CD4-positive, alpha-beta T cell treated with Interleukin-21 for 1 hour (primary cell): ENCODE measurements at regions not wholly inside any gene's neighbourhood (a gene's known extent, or its start where the extent isn't known, plus 50 kb on each side); places are given as distances from the start of the nearest gene placed in this dataset.
"Not testable (repeated sequence)": the region's sequence is repeated elsewhere in the genome, so short reads cannot be mapped to it uniquely, and the experiment has no call there.

ENCODE experiments used
- DNase-seq: peaks from one replicate; pipeline ENCODE4 v3.0.0-alpha.2; 2020

DNA sequence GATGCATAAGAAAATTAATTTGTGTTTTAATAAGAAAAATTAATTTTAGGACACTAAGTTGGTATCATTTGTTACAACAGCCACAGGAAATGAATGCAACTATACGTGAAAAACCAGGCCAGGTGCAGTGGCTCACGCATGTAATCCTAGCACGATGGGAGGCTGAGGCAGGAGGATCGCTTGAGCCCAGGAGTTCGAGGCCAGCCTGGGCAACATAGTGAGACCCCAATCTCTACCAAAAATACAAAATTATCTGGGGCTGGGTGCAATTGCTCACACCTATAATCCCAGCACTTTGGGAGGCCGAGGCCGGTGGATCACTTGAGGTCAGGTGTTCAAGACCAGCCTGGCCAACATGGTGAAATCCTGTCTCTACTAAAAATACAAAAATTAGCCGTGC is 132.2 kb upstream of the CIBAR2 start:
- not testable (repeated sequence) for DNase-seq

DNA sequence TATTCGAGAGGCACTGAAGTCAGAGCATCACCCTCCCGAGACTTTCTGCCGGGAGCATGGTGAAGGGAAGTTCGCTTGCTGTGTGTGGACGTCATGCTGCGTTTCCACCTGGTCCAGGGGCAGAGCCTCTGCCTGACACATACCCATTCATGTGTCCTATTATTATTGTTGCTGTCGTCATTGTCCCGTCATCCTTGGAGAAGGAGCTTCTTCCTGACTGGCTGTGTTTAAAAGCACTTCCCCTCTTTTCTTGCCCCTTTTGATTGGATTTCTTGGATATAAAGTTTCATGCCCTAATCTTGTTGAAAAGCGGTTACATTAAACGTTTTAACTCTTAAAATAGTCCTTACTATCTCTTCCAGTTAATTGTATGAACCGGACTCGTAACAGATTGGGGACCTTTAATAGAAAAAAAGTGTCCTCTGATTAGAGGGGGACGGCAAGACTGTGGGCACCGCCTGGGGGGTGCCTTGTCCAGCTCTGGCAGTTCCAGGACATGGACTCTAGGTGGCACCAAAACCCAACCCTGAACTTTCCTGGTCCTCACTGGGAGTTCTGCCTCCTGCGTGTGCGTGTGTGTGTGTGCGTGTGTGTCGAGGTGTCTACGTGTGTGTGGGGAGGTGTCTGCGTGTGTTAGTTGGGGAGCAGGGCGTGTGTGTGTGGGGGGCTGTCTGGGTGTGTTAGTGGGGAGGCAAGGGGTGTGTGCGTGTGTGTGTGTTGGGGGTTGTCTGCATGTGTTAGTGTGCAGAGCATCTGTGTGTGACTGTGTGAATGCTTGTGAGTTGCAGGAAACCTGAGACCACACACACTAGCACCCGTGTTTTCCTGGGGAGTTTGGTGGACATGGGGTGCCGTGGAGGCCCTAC is 133.3 kb upstream of the CIBAR2 start:
- peak; percentile 48 for DNase-seq

DNA sequence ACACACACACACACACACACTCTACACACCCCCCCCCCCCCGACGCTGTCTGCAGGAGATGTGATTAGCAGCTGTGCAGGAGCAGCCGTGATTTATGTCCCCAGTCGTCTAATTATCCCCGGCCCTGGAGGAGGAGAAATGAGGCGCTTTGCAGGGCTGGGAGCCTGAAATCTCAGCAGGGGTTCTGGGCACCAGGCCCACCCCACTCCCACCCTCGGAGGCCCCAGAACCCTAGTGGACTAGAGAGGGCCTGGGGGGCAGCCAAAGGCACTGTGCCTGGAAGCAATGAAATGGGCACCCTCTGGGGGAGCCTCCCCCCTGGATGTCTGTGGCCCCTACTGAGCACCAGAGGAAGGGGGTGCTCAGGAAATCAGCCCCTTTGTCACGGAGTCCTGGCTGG is 134.2 kb upstream of the CIBAR2 start:
- no peak for DNase-seq

DNA sequence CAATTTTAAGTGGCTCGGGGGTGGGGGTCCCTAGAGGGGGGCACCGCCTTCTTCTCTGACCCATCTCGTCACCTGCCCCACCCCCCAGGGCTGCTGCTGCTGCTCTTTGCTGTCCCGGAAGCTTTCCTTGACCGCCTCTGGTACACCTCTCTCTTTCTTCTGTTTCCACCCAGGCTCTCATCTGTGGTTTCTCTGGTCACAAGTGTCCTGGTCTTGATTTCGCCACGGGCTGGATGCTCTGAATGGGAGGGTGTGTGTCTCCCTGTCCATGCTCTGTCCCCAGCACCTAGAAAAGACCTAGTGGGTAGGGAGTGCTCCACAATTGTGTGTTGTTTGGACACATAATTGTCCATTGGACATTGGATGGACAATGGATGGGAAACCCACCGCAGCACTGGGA is 134.7 kb upstream of the CIBAR2 start:
- no peak for DNase-seq

DNA sequence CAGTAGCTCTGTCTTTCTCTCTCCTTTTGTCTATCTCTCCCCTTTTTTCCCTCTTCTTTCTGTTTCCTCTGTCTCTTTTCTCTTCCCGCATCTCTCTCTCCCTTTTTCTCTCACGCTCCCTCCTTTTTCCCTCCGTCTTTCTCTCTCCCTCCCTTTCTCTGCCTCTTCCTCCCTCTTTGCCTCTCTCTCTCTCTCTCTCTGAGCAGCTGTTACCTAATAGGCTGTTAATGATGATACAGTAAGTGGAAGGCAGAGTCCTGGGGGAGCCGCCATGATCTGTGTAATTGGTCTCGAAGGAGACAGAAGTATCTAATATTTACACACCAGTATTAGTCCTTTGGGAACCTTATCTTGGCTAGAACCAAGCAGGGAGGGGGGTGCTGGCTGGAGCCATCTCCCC is 136.1 kb upstream of the CIBAR2 start:
- DNase-seq: no peak

DNA sequence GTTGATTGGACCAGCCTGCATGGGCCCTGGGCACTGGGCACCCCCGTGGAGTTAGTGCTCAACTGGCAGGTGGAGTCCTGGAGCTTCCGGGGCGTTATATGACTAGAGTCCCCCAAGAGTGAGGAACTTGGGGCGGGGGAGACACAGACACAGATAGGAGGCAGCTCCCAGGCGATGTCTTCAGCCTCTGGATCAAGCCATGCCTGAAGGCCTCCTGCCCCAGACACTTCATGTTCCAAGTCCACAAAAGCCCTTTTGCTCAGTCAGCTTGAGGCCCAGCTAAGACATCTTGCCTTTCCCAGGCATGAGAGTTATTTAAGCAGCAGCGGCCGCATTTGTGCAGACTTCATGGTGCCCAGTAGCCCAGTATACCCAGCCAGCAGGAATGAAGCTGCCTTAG is 136.6 kb upstream of the CIBAR2 start:
- no peak for DNase-seq

DNA sequence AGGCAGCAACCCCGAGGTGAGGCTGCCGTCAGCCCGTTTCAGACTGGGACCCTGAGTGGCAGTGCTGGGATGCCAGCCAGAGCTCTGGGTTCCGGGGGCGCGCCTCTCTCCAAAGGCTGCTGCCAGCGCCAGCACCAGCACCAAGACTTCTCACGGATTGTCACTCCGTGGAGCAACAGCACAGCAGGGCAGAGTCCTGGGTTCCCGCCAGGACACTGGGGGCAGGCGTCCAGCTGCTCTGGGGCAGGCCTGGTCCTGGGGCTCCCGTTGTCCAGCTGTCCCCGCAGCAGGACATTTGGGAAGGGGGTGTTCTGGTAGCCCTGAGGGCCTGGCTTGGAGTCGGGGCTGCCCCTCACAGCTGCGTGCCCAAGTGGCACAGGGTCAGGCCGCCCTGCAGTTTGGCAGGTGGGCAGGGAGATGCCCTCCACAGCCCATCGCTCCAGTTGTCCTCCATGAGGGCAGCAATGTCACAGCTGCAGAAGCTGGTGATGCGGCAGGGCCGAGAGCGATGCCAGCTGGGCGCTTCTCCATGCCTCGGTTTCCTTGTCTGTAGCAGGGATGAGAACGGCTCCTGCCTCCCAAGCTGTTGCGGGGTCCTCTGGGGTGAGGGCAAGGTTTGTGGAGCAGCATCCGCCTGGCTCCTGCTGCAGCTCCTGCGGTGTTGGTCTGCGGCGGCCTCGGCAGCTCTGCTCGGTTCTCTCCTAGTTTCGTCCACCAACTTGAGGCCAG is 137.3 kb upstream of the CIBAR2 start:
- no peak for DNase-seq

DNA sequence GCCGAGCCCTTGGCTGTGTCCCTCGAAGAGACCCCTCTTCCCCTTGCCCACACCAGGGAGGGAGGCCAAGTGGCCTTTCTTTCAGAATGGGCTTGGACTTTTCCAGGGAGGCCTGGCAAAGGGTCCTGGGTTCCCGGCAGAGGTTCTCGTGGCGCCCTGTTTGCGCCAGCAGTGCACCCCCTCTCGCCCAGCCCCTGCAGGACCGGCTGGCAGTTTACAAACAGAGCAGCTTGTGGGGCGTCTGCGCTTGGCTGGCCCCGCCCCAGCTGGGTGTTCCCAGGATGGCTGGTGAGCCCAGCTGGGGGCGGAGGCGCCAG is 137.8 kb upstream of the CIBAR2 start:
- no peak for DNase-seq

DNA sequence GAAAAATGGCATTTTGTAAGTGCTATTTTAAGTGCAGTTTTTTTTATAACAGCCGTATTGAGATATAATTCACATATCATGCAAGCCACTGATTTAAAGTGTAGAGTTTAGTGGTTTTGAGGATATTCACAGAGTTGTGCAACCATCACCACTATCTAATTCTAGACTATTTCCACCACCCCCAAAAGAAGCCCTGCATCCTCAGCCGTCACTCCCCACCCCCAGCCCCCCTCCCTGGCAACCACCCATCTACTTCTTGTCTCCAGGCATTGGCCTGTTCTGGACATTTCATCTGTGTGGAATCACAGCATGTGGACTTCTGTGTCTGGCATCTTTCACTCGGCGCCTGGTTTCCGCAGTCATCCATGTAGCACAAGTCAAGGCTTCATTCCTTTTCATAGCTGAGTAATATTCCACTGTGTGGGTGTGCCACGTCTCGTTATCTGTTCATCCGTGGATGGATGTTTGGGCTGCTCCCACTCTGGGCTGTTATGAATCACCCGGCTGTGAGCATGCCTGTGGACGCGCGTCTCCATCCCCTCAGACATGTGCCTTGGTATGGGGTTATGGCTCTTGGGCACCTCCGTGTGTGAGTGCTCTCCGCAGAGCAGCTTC is 138.4 kb upstream of the CIBAR2 start:
- DNase-seq: no peak

DNA sequence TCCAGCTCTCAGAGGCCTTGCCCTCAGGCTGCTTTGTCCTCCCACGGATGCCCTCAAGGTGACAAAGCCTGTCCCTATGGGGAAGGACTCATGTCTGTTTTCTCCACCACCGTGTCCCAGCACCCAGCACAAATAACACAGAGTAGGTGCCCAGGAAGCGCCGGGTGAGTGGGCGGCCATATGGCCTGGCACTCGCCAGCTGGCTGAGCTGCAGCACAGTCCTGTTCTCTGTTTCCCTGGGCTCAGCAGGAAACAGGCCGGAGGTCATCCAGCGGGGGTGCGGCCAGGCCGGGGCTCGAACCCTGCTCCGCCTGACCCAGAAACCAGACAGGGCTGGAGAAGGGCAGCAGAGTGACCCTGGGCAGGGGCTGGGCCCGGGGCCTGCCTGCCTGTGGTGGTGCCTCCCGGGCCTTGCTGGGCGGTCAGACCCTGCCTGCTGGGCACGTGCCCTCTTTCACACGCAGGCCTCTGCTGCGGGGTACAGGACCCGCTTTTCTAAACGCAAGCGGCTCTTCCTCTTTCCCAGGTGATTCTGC is 139.0 kb upstream of the CIBAR2 start:
- DNase-seq: no peak

DNA sequence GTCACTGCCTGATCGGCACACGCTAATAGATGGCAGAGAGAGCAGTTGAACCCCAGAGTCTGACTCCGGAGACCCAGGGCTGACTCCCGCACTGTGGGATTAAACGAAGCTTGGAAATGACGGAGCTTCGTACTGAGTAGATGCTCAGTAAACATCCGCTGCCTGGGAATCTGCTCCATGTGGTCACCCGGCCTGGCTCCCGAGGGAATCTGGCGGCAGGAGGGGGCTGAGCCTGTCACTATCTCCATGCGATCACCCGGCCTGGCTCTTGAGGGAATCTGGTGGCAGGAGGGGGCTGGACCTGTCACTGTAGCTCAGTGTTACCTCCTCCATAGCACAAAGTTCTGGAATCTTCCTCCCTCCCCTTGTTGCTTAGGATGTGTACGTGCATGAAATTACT is 139.7 kb upstream of the CIBAR2 start:
- no peak for DNase-seq

DNA sequence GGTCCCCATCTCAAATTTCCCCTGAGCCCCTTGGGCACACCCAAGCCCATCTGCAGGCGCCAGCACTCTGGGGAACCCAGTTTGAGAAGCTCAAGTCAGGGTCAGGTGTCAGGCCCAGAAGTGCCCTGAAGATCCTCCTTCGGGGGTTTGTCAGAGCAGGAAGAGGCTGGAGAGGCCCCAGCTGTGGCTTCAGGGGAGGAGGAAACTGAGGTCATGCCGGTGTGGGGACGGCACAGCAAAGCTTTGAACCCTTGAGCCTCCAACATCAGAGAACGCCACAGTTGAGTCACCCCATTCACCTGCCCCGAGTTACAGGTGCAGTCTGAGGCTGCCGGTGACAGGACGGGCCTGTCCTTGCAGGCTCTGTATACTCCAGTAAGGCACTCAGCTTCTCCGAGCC is 140.2 kb upstream of the CIBAR2 start:
- DNase-seq: no peak

DNA sequence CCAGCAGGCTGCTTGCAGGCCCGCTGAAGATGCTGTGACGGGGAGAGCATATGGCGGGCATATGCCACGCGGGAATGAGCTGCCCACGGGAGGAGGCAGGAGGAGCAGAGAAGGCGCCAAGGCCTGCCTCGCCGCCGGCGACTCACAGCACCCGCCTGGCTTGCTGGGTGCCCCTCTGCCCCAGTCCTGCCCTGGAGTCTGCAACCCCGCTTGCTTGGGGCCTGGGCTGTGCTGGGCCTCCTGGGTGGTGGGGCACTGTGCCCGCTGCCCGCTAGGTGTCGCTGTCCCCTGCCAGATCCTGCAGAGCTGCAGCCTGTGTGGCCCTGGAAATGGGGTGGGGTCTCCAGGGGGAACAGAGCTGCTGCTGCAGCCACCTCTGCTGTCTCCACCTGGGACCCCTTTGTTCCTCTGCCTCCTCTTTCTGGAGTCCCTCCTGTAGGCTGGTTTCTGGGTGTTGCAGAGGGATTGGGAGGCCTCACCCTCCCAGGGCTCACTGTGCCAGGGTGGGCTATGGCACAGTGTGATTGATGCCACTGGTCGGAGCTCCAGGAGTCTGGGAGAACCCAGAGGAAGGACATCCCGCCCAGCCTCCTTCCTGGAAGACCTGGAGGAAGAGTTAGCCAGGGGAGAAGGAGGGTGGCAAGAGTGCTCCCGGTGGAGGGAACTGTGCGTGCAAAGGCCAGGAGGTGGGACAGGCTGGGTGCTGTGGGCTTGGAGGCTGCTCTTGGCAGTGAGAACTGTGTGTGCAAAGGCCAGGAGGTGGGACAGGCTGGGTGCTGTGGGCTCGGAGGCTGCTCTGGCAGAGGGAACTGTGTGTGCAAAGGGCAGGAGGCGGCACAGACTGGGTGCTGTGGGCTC is 141.0 kb upstream of the CIBAR2 start:
- peak; percentile 45 for DNase-seq

DNA sequence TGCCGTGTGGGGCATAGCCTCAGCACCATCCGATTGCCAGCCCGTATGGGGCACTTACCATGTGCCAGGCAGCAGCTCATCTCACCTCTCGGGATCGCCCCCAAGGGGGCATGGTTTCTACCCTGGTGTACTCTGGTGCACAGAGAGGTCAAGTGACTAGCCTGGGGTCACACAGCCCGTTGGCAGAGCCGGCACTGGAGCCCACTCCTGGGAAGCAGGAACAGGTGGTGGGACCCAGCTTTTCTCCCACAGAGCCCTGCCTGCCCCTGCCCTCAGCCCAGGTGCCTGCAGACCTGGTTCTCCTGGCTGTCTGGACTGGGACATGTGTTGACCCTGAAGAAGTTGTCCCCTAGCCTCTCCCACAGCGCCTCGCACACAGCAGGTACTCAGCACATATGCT is 141.8 kb upstream of the CIBAR2 start:
- no peak for DNase-seq

DNA sequence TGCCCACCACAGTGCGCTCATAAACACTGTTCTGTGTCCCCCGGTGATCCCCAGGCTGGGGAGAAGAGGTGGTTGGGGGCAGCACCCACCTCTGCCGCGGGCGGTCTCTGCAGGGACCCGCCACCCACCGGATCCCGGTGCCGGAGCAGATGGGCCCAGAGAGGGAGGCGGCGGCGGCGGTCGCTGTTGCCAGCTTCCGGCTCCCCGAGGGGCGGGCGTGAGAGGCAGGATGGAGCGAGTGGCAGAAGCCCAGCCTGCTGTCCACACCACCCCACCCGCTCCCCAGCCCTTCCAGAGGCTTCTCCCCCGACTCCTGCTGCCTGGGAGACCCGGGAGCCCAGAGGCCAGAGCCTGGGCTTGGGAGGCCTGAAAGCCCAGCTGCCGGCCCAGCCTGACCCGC is 142.6 kb upstream of the CIBAR2 start:
- DNase-seq: no peak

DNA sequence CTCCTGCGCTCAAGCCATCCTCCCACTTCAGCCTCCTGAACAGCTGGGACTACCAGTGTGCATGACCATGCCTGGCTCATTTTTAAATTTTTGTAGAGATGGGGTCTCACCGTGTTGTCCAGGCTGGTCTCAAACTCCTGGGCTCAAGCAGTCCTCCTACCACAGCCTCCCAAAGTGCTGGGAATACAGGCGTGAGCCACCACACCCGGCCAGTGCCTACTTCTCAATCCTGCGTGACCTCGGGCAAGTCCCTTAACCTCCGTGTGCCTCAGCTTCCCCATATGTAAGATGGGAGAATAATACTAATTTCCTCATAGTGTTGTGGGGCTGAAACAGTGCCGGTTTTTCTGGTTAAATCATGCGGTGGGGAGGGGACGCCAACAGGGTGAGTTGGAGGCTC is 143.5 kb upstream of the CIBAR2 start:
- DNase-seq: no peak

DNA sequence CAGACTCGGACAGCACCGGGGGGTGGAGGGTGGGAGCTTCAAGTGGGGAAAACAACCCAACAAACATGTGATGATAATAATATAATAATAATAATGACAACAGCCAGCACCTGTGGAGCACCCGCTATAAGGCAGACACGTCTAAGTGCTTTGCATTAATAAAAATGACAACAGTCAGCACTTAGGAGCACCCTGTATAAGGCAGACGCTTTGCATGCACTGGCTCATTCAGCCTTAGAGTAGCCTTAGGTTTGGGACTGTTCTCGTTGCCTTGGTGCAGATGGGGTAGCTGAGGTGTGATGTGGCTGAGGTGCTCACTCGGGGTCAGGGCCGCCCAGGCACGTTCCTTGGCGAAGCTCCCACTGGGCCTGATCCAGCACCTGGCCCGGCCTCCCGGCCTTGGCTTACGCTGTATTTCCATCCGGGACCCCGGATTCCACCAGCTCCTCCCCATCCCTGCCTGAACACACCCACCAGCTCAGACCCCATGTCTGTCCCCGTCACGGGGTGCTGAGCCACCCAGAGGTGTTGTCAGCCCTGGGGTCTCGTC is 144.0 kb upstream of the CIBAR2 start:
- DNase-seq: no peak

DNA sequence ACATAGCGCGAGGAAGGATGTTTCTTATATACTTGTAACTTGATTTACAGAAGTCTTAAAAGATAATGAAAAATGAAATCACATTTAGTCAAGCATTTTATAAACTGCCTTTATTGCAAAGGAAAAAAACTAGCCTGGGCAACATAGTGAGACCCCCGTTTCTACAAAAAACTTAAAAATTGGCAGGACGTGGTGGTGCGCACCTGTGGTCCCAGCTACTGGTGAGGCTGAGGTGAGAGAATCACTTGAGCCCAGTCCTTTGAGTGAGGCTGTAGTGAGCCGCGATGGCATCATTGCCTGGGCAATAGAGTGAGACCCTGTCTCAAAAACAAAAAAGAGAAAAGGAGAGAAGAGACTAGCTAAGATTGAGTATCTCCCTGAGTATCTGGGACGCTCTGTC is 145.2 kb upstream of the CIBAR2 start:
- no peak for DNase-seq

DNA sequence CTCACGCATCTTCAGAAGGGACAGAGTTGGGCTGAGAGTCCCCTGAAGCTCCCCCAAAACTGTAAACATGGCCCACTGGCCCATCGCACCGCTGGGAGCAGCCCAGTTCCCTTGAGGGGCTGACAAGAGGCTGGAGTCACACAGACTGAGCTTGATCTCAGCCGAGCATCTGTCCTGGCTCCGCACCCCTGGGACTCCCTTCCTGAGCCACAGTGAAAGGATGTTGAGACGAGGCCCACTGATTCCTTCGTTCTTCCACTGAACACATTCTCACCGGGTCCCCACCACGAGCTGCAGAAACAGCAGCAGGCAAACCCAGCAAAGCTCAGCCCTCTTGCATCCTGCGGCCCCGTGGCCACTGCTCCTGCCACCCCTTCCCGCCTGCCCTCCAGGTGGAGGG is 145.9 kb upstream of the CIBAR2 start:
- DNase-seq: no peak

DNA sequence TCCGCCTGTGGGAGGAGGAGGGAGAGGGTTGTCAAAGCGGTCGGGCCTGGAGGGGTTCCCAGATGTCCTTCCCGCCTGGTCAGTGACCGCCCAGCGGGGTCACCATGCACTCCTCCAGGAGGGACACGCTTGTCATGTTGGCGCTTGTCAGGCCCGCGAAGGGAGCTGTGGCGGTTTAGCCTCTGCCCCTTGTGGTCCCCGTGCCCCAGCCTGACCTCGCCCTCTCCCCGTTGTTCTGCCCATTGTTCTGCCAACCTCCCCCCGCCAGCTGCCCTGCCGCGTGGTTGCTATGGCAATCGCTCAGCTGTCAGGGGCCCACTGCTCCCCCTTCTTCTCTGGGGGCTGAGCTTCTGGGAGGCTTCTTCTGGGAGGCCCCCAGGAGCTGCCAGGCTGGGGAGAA is 146.4 kb upstream of the CIBAR2 start:
- no peak for DNase-seq

DNA sequence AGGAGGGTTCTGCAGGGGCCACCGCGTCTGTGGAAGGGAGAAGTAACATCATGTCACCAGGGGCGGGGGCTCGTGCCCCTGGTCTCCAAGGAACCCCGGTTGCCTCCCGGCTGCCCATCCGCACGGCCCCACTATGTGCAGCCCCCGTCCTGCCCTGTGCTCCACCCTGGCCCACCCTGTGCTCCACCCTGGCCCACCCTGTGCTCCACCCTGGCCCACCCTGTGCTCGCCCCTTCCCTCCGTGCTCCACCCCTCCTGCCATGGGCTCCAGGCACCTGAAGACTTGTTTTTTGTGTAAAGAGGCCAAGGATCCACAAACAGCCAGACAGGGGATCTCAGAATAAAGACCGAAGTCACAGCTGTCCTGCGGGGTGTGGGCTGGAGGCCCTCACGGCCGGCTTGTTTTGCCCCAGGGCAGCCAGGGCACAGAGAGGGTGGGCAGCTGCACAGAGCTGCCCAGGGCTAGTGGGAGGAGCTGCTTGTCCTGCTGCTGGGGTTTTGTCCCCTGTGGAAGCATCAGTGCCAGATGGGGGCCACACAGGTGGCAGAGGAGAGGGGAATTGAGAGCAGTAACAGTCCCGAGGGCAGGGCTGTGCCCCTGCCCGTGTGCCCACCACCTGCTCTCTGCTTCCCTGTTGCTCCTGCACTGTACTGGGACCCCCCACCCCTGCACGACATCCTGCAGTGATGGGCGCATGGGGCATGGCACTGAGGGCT is 147.0 kb upstream of the CIBAR2 start:
- no peak for DNase-seq

DNA sequence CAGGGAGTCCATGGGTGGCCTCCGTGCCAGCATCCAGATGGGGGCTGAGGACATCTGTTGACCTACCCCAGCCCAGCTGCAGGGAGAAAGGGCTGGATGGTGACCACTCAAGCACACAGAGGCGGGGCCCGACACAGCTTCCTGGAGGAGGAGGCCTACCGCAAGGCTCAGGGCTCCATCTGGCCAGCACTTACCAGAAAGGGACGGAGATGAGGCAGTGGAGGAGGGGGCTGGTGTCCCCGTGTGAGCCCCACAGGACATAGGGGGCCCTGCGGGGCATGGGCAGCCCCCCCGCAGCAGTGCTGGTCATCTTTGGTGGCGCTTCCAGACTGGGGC is 147.5 kb upstream of the CIBAR2 start:
- no peak for DNase-seq
